A172 (cell line): ENCODE measurements at regions not wholly inside any gene's neighbourhood (a gene's known extent, or its start where the extent isn't known, plus 50 kb on each side); places are given as distances from the start of the nearest gene placed in this dataset.

ENCODE experiments used
- DNase-seq: peaks from one replicate; pipeline ENCODE4 v3.0.0-alpha.2; 2015; ENCODE audit warnings: low spot score

- DNase-seq = peak; percentile 54
Observed at GRCh38 chr3:40593351-40593750, 68.6 kb downstream of the ZNF621 start.

- DNase-seq = peak; percentile 69
Observed at GRCh38 chr3:40597441-40597840, 72.7 kb downstream of the ZNF621 start.

GRCh38 chr3:40598338-40598737 lies 73.6 kb downstream of the ZNF621 start:
- no peak for DNase-seq

- no peak for DNase-seq
Observed at GRCh38 chr3:40598962-40599361, 74.2 kb downstream of the ZNF621 start.

- no peak for DNase-seq
Observed at GRCh38 chr3:40602778-40603385, 78.1 kb downstream of the ZNF621 start.

GRCh38 chr3:40605960-40606359 lies 81.2 kb downstream of the ZNF621 start:
- no peak for DNase-seq

GRCh38 chr3:40608091-40608490 lies 83.3 kb downstream of the ZNF621 start:
- DNase-seq = no peak

GRCh38 chr3:40613306-40613705 lies 88.5 kb downstream of the ZNF621 start:
- DNase-seq = no peak

- no peak for DNase-seq
Observed at GRCh38 chr3:40615110-40615915, 90.6 kb downstream of the ZNF621 start.

- DNase-seq = no peak
Observed at GRCh38 chr3:40615918-40616819, 91.4 kb downstream of the ZNF621 start.

- no peak for DNase-seq
Observed at GRCh38 chr3:40617084-40617483, 92.3 kb downstream of the ZNF621 start.

GRCh38 chr3:40618158-40618557 lies 93.4 kb downstream of the ZNF621 start:
- no peak for DNase-seq

- DNase-seq = peak; percentile 3
Observed at GRCh38 chr3:40620151-40620550, 95.4 kb downstream of the ZNF621 start.

GRCh38 chr3:40621252-40621651 lies 96.5 kb downstream of the ZNF621 start:
- DNase-seq = no peak

- peak; percentile 38 for DNase-seq
Observed at GRCh38 chr3:40623567-40623966, 98.8 kb downstream of the ZNF621 start.

- no peak for DNase-seq
Observed at GRCh38 chr3:40624189-40624769, 99.5 kb downstream of the ZNF621 start.

- no peak for DNase-seq
Observed at GRCh38 chr3:40627095-40627494, 102.3 kb downstream of the ZNF621 start.

GRCh38 chr3:40628984-40629383 lies 104.2 kb downstream of the ZNF621 start:
- DNase-seq = no peak

- no peak for DNase-seq
Observed at GRCh38 chr3:40631341-40631995, 106.7 kb downstream of the ZNF621 start.

GRCh38 chr3:40637906-40638305 lies 113.1 kb downstream of the ZNF621 start:
- peak; percentile 6 for DNase-seq

GRCh38 chr3:40639006-40639405 lies 114.2 kb downstream of the ZNF621 start:
- no peak for DNase-seq

GRCh38 chr3:40642812-40643211 lies 118.1 kb downstream of the ZNF621 start:
- DNase-seq = no peak
